ENCODE measurements at regions not wholly inside any gene's neighbourhood (a gene's known extent, or its start where the extent isn't known, plus 50 kb on each side); places are given as distances from the start of the nearest gene placed in this dataset.

DNA sequence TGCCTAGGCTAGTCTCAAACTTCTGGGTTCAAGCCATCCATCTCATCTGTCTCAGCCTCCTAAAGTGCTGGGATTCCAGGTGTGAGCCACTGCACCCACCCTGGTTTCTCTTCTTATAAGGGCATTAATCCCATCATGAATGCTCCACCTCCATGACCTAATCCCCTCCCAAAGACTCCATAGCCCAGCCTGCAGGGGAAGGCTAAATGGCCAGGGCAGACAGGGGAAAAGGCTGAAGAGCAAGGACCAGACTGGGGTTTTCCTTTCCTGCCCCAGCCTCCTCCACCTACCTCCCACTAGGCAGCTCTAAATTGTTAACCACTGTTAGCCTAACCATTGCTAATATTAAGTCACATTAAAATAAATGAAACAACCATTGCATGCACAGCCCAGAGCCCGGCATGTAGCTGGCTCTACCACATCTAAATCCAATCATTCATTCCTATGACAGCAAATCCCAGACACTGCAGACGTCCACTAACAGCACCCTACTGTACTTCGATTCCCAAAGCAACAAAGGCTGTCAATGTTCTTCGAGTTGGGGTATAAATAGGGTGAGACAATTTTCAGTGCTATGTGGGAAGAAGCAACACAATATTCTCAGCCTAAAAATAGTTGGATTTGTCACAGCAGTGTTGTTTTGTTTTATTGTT, 243.2 kb upstream of the ARID1B start:
- Mint-ChIP-seq H3K4me1 (ENCODE audit: low read depth, unreplicated experiment) (no peaks in the 10 kb centered on the region), H3K36me3 (ENCODE audit: insufficient read depth, unreplicated experiment) (no peaks in the 10 kb centered on the region), H3K27ac (ENCODE audit: unreplicated experiment) (no peak overlapping the region), H3K9me3 (ENCODE audit: low read depth, unreplicated experiment) (no peaks in the 10 kb centered on the region), H3K27me3 (ENCODE audit: unreplicated experiment) (no peaks in the 10 kb centered on the region), H3K4me3 (ENCODE audit: low read depth, unreplicated experiment) (no peak overlapping the region)
- BruUV-seq (replicated peaks): no TSS peak
- intact Hi-C loops (cut with micrococcal nuclease; ENCODE audit: unreplicated experiment): no loop called here
- TF ChIP-seq, protein P1, sequence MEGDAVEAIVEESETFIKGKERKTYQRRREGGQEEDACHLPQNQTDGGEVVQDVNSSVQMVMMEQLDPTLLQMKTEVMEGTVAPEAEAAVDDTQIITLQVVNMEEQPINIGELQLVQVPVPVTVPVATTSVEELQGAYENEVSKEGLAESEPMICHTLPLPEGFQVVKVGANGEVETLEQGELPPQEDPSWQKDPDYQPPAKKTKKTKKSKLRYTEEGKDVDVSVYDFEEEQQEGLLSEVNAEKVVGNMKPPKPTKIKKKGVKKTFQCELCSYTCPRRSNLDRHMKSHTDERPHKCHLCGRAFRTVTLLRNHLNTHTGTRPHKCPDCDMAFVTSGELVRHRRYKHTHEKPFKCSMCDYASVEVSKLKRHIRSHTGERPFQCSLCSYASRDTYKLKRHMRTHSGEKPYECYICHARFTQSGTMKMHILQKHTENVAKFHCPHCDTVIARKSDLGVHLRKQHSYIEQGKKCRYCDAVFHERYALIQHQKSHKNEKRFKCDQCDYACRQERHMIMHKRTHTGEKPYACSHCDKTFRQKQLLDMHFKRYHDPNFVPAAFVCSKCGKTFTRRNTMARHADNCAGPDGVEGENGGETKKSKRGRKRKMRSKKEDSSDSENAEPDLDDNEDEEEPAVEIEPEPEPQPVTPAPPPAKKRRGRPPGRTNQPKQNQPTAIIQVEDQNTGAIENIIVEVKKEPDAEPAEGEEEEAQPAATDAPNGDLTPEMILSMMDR (IDR thresholded peaks at IDR 0.05; ENCODE audit: unreplicated experiment): no peak
- no peak for DNase-seq
- CTCF ChIA-PET: no interaction called here

DNA sequence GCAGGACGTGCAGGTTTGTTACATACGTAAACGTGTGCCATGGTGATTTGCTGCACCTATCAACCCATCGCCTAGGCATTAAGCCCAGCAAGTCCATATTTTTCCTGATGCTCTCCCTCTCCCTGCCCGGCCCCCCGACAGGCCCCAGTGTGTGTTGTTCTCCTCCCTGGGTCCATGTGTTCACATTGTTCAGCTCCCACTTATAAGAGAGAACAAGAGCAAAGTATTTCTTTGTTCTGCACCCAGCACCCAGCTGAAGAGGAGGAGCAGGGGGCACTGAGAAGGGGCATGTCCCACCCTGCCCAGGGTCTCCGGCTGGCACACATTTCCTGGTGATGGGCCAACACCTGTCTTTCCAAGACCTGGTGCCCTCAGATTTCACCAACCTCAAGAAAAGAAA, 251.1 kb upstream of the ARID1B start:
- Mint-ChIP-seq H3K27ac (ENCODE audit: unreplicated experiment) (no peak overlapping the region), H3K36me3 (ENCODE audit: insufficient read depth, unreplicated experiment) (no peaks in the 10 kb centered on the region), H3K4me1 (ENCODE audit: low read depth, unreplicated experiment) (no peaks in the 10 kb centered on the region), H3K9me3 (ENCODE audit: low read depth, unreplicated experiment) (no peaks in the 10 kb centered on the region), H3K4me3 (ENCODE audit: low read depth, unreplicated experiment) (no peak overlapping the region), H3K27me3 (ENCODE audit: unreplicated experiment) (no peaks in the 10 kb centered on the region)
- intact Hi-C loops (cut with micrococcal nuclease; ENCODE audit: unreplicated experiment): no loop called here
- TF ChIP-seq, protein P1 (IDR thresholded peaks at IDR 0.05; ENCODE audit: unreplicated experiment): no peak
- DNase-seq: no peak
- no TSS peak for BruUV-seq (replicated peaks)
- CTCF ChIA-PET: no interaction called here

DNA sequence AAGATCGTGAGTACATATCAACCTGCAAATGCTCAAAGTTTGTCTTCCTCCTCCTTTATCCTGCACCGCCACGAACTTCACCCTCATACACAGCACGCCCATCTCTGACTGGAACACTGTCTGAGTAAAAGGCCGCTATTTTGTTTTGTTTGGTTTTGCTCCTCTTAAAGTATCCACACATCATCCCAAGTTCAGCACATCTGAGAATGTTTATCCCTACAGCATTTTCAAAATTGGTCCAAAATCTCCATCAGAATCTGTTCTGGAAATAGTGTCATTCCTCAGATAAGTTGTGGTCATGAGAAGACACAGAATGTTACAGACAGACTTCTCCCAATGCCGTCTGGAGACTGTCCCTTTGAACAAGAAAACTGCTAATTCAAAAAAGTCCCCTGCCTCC, 251.6 kb upstream of the ARID1B start:
- TF ChIP-seq, protein P1 (IDR thresholded peaks at IDR 0.05; ENCODE audit: unreplicated experiment): no peak
- Mint-ChIP-seq H3K27ac (ENCODE audit: unreplicated experiment) (no peak overlapping the region), H3K27me3 (ENCODE audit: unreplicated experiment) (no peaks in the 10 kb centered on the region), H3K4me1 (ENCODE audit: low read depth, unreplicated experiment) (no peaks in the 10 kb centered on the region), H3K4me3 (ENCODE audit: low read depth, unreplicated experiment) (no peak overlapping the region), H3K36me3 (ENCODE audit: insufficient read depth, unreplicated experiment) (no peaks in the 10 kb centered on the region), H3K9me3 (ENCODE audit: low read depth, unreplicated experiment) (no peaks in the 10 kb centered on the region)
- no TSS peak for BruUV-seq (replicated peaks)
- CTCF ChIA-PET: no interaction called here
- intact Hi-C loops (cut with micrococcal nuclease; ENCODE audit: unreplicated experiment): no loop called here
- no peak for DNase-seq

DNA sequence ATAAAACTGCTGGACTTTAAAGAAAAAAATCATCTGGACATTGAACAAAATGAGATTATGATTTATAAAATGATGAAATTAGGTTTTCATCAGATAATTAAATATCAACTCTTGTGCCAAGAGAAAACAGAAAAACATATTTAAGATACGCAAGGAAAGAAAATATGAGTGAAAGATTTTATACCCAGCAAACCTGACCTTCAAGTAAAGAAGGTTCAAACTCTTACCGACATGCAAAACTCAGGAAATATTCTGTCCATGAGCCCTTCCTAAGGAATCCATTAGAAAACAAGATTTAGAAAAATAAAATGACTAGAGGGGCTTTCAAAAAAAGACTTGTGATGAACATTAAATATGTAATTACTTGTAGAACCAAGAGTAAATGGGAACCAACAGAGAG, 257.2 kb upstream of the ARID1B start:
- Mint-ChIP-seq H3K4me1 (ENCODE audit: low read depth, unreplicated experiment) (no peaks in the 10 kb centered on the region), H3K9me3 (ENCODE audit: low read depth, unreplicated experiment) (peaks cover 4% of the 10 kb centered on the region), H3K4me3 (ENCODE audit: low read depth, unreplicated experiment) (no peak overlapping the region), H3K27ac (ENCODE audit: unreplicated experiment) (no peak overlapping the region), H3K36me3 (ENCODE audit: insufficient read depth, unreplicated experiment) (no peaks in the 10 kb centered on the region), H3K27me3 (ENCODE audit: unreplicated experiment) (no peaks in the 10 kb centered on the region)
- no peak for DNase-seq
- BruUV-seq (replicated peaks): no TSS peak
- TF ChIP-seq, protein P1 (IDR thresholded peaks at IDR 0.05; ENCODE audit: unreplicated experiment): no peak
- CTCF ChIA-PET: no interaction called here
- intact Hi-C loops (cut with micrococcal nuclease; ENCODE audit: unreplicated experiment): no loop called here
